SU-DHL-6 (cell line): ENCODE measurements at regions not wholly inside any gene's neighbourhood (a gene's known extent, or its start where the extent isn't known, plus 50 kb on each side); places are given as distances from the start of the nearest gene placed in this dataset.

ENCODE experiments used
- H2AFZ ChIP-seq: fragments of 200-600 bp; sonication (generic); 2 replicates; pipeline ENCODE4 v1.6.1; 2014; ENCODE audit warnings: low read depth, mild to moderate bottlenecking, moderate library complexity, mixed read lengths, antibody characterized with exemption, low read length; ENCODE audit not compliant: severe bottlenecking
- H3F3A ChIP-seq: fragments of 200-600 bp; shearing (Covaris generic); 2 replicates; pipeline ENCODE4 v1.6.0; 2016; ENCODE audit warnings: antibody characterized with exemption, mild to moderate bottlenecking; ENCODE audit not compliant: insufficient read depth
- H3K27ac ChIP-seq: fragments of 200-600 bp; sonication (generic); 2 replicates; pipeline ENCODE4 v1.5.1; 2016; ENCODE audit warnings: low read depth, mild to moderate bottlenecking, low read length, moderate library complexity, mixed read lengths
- H3K27me3 ChIP-seq: fragments of 200-600 bp; sonication (generic), shearing (Covaris generic); 2 replicates; pipeline ENCODE4 v1.6.0; 2014; ENCODE audit warnings: mild to moderate bottlenecking, low read length
- H3K36me3 ChIP-seq: fragments of 200-600 bp; sonication (generic); 2 replicates; pipeline ENCODE4 v1.6.1; 2014; ENCODE audit warnings: mild to moderate bottlenecking, low read length, mixed read lengths
- H3K4me2 ChIP-seq: fragments of 300-600, 200-600 bp; shearing (Covaris generic), sonication (generic); 2 replicates; pipeline ENCODE4 v1.6.0; 2014; ENCODE audit warnings: low read length, low read depth, mild to moderate bottlenecking; ENCODE audit not compliant: poor library complexity, severe bottlenecking
- H3K4me3 ChIP-seq: fragments of 200-600 bp; sonication (generic); 2 replicates; pipeline ENCODE4 v1.5.1; 2014; ENCODE audit warnings: antibody characterized with exemption, low read length, mild to moderate bottlenecking, mixed read lengths; ENCODE audit not compliant: insufficient read depth, poor library complexity, severe bottlenecking
- H3K79me2 ChIP-seq: fragments of 200-600 bp; sonication (generic); 2 replicates; pipeline ENCODE4 v1.6.1; 2014; ENCODE audit warnings: mild to moderate bottlenecking, low read length, moderate library complexity; ENCODE audit not compliant: insufficient read depth
- H3K9ac ChIP-seq: fragments of 200-600 bp; sonication (generic); 2 replicates; pipeline ENCODE4 v1.7.0; 2014; ENCODE audit warnings: mild to moderate bottlenecking, low read length
- H3K9me2 ChIP-seq: fragments of 200-600 bp; sonication (generic); replicated peaks from 2 replicates; pipeline ENCODE4 v1.6.1; 2014; ENCODE audit warnings: low read length; ENCODE audit not compliant: insufficient read depth
- H3K9me3 ChIP-seq: fragments of 200-600 bp; sonication (generic); 2 replicates; pipeline ENCODE4 v1.6.1; 2014; ENCODE audit warnings: low read length, mixed read lengths; ENCODE audit not compliant: insufficient read depth
- H4K20me1 ChIP-seq: fragments of 200-600 bp; sonication (generic); 2 replicates; pipeline ENCODE4 v1.6.1; 2014; ENCODE audit warnings: low read depth, mild to moderate bottlenecking, antibody characterized with exemption, low read length, moderate library complexity, mixed read lengths
- EZH2phosphoT487 ChIP-seq: fragments of 200-600 bp; sonication (generic), shearing (Covaris generic); conservative IDR thresholded peaks from 2 replicates; pipeline ENCODE4 v1.6.1; 2018; ENCODE audit warnings: mild to moderate bottlenecking, antibody characterized with exemption, low read length, moderate library complexity, mixed read lengths
- TF ChIP-seq, protein P1 (sequence below): fragments of 200-600 bp; sonication (generic); IDR thresholded peaks from one replicate; pipeline ENCODE4 v1.5.1; 2017; ENCODE audit warnings: antibody characterized with exemption, mild to moderate bottlenecking, low read length, moderate library complexity; ENCODE audit not compliant: insufficient read depth, poor library complexity, severe bottlenecking

DNA sequence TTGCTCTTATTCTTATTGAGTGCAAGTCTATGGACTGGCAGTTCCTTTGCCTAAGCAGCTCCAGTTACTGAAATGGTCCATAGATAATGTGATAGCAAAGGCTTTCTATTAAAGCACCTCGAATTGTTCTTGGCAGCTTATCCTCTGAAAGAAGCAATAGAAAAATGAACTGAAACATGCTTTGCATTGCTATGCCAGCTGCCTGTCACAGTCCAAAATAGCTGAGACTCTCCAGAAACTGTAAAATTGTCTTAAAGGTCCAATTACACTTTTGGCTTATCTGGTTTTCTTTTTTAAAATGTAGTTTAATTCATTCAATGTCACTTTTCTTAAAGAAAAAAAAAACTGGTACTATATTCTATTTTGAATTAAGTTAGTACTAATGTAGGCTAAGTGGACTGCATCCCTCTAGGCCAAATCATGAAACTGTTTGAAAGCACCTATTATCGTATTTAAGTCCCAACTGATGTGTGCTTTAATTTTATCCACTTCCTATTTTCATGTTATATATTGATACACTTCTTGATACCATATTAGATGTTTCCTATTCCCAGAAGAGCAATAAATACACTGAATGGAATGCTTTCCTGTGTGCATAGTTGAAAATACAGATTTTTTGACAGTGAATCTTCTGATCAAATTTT is 208.0 kb upstream of the DEPDC1 start:
- H3K9me2 ChIP-seq, result no peaks in the 10 kb centered on the region
- H3K79me2 ChIP-seq, result no peaks in the 10 kb centered on the region
- H3F3A ChIP-seq, result no peaks in the 10 kb centered on the region
- no peak overlapping the region for H3K9ac ChIP-seq
- no peaks in the 10 kb centered on the region for H4K20me1 ChIP-seq
- TF ChIP-seq EZH2phosphoT487, result no peak
- TF ChIP-seq, protein P1, sequence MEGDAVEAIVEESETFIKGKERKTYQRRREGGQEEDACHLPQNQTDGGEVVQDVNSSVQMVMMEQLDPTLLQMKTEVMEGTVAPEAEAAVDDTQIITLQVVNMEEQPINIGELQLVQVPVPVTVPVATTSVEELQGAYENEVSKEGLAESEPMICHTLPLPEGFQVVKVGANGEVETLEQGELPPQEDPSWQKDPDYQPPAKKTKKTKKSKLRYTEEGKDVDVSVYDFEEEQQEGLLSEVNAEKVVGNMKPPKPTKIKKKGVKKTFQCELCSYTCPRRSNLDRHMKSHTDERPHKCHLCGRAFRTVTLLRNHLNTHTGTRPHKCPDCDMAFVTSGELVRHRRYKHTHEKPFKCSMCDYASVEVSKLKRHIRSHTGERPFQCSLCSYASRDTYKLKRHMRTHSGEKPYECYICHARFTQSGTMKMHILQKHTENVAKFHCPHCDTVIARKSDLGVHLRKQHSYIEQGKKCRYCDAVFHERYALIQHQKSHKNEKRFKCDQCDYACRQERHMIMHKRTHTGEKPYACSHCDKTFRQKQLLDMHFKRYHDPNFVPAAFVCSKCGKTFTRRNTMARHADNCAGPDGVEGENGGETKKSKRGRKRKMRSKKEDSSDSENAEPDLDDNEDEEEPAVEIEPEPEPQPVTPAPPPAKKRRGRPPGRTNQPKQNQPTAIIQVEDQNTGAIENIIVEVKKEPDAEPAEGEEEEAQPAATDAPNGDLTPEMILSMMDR, result no peak
- no peak overlapping the region for H3K4me3 ChIP-seq
- no peaks in the 10 kb centered on the region for H3K9me3 ChIP-seq
- no peak overlapping the region for H2AFZ ChIP-seq
- H3K27ac ChIP-seq, result no peak overlapping the region
- H3K36me3 ChIP-seq, result no peaks in the 10 kb centered on the region
- H3K27me3 ChIP-seq, result no peaks in the 10 kb centered on the region
- no peak overlapping the region for H3K4me2 ChIP-seq

DNA sequence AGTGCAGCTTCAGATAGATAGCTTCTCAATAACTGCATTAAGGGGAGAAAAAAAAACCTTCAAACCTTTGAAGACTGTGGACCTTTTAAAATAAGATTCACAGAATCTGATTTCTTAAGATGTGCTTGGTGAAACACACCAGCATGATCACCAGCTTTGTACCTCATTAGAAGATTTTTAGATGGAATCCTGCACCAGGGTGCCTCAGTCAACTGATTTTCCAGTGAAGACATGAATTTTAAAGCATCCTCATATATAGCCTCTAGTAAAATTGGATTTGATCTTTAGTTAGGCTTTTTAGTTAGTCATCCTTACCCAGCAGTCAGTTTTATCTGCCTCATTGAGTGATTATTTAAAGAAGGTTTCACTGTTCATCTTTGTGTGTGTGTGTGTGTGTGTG is 208.6 kb upstream of the DEPDC1 start:
- no peaks in the 10 kb centered on the region for H3K9me3 ChIP-seq
- no peak overlapping the region for H3K4me3 ChIP-seq
- H3K79me2 ChIP-seq, result no peaks in the 10 kb centered on the region
- H3K4me2 ChIP-seq, result no peak overlapping the region
- H3K36me3 ChIP-seq, result no peaks in the 10 kb centered on the region
- H2AFZ ChIP-seq, result no peak overlapping the region
- TF ChIP-seq, protein P1, result no peak
- TF ChIP-seq EZH2phosphoT487, result no peak
- H3K9ac ChIP-seq, result no peak overlapping the region
- H3K9me2 ChIP-seq, result no peaks in the 10 kb centered on the region
- no peaks in the 10 kb centered on the region for H3K27me3 ChIP-seq
- no peak overlapping the region for H3K27ac ChIP-seq
- H4K20me1 ChIP-seq, result no peaks in the 10 kb centered on the region
- H3F3A ChIP-seq, result no peaks in the 10 kb centered on the region

DNA sequence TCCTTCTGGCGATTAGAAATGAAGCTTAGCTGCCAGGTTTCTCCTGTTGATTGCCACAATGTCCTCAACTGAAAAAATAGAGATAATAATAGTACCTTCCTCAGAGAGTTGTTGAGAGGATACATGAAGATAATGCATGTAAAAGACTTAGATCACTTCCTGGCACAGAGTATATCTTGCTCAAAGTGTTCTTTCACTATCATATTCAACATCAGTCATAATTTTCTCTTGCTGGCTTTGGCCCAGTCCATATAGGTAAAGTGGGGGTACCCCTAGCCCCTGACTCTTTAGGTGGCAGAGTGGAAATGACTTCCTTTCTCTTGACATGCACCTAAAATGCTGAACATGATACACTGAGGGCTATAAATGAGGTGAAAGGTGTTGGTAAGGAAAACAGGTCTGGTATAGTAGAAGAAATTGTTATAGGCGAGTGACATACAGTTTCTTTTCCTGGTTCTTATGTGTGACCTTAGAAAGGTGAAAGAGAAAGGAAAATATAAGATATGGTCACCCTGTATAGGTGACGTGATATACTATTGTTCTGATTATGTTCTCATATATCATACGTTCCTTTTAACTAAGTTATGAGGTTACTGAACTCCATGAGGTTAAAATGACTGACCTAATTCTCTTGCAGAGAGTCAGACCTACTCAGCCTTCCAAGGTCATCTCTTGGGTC is 209.9 kb upstream of the DEPDC1 start:
- Histone ChIP-seq H3K36me3 (no peaks in the 10 kb centered on the region), H3K9me2 (no peaks in the 10 kb centered on the region), H3K4me3 (no peak overlapping the region), H3F3A (no peaks in the 10 kb centered on the region), H3K27me3 (no peaks in the 10 kb centered on the region), H3K9me3 (no peaks in the 10 kb centered on the region), H3K4me2 (no peak overlapping the region), H2AFZ (no peak overlapping the region), H3K79me2 (no peaks in the 10 kb centered on the region), H4K20me1 (no peaks in the 10 kb centered on the region), H3K27ac (no peak overlapping the region), H3K9ac (no peak overlapping the region)
- TF ChIP-seq EZH2phosphoT487, result no peak
- TF ChIP-seq, protein P1, result no peak
